ENCODE measurements at regions not wholly inside any gene's neighbourhood (a gene's known extent, or its start where the extent isn't known, plus 50 kb on each side); places are given as distances from the start of the nearest gene placed in this dataset.
A peak's percentile ranks its signal among the peaks of the same experiment; 100 is the strongest.

- H3K27ac ChIP-seq (ENCODE audit: extremely low read depth, low read depth, low read length): no peak overlapping the region
- no peaks in the 10 kb centered on the region for H4K20me1 ChIP-seq (replicated peaks; ENCODE audit: control insufficient read depth, insufficient read depth, low read length)
- no peaks in the 10 kb centered on the region for H3K36me3 ChIP-seq (ENCODE audit: control insufficient read depth, insufficient read depth, low read length)
- ATAC-seq (no peak), DNase-seq (ENCODE audit: extremely low read depth in 1 of 4, low spot score in 3 of 4) (no peak), FAIRE-seq (no peak)
- no peak overlapping the region for H2AFZ ChIP-seq (ENCODE audit: low read depth, low read length)
- BruUV-seq (replicated peaks): no TSS peak
- no peak overlapping the region for H3K4me2 ChIP-seq (ENCODE audit: insufficient read depth, low read length)
- in situ Hi-C loops (cut with MboI): loop anchor here (5.0 kb wide), 1 partner anchor 329 kb away; no protein-coding TSS in a partner anchor
- WGBS (ENCODE audit: insufficient coverage, low coverage, missing lambda C conversion rate): 3% methylated on average over 4 of the region's 4 CpGs
- H3K27me3 ChIP-seq (ENCODE audit: control insufficient read depth in 2 of 2, insufficient read depth in 2 of 2, low read length in 2 of 2): peaks cover 8 to 16% of the 10 kb centered on the region in 2 experiments; a peak in 4 of 5 replicates
- no peak overlapping the region for H3K9ac ChIP-seq (ENCODE audit: insufficient read depth in 1 of 2, low read depth in 2 of 2, low read length in 2 of 2)
- TF ChIP-seq EGR1 (conservative IDR thresholded peaks at IDR 0.05): no peak
- no peak for TF ChIP-seq MCM5 (IDR thresholded peaks at IDR 0.05; ENCODE audit: low read depth)
- H3K79me2 ChIP-seq (ENCODE audit: control insufficient read depth, insufficient read depth, low read length): no peaks in the 10 kb centered on the region
- intact Hi-C loops (cut with micrococcal nuclease): loop anchor here (5.0 kb wide), 1 partner anchor 329 kb away; no protein-coding TSS in a partner anchor
- ChIA-PET CTCF (ENCODE audit: low intra/inter-chr PET ratio) (no interaction called here), POLR2A (interaction anchor here (1.0 kb wide), 1 partner anchor 9 kb away, joined by 3 read pairs; no protein-coding TSS in a partner anchor)
- no peak overlapping the region for H3K4me3 ChIP-seq
- H3K9me1 ChIP-seq (ENCODE audit: control insufficient read depth, insufficient read depth, low read length): no peaks in the 10 kb centered on the region
- no peaks in the 10 kb centered on the region for H3K9me3 ChIP-seq (replicated peaks; ENCODE audit: control insufficient read depth, insufficient read depth, low read depth, low read length)
- H3K4me1 ChIP-seq (replicated peaks in 1 of 2; ENCODE audit: control insufficient read depth in 2 of 2, insufficient read depth in 2 of 2, low read length in 2 of 2): no peaks in the 10 kb centered on the region
Observed at GRCh38 chr12:131313635-131314034, 359.9 kb downstream of the ADGRD1 start.

- Histone ChIP-seq H3K9me1 (ENCODE audit: control insufficient read depth, insufficient read depth, low read length) (no peaks in the 10 kb centered on the region), H3K9ac (ENCODE audit: insufficient read depth in 1 of 2, low read depth in 2 of 2, low read length in 2 of 2) (no peak overlapping the region), H4K20me1 (replicated peaks; ENCODE audit: control insufficient read depth, insufficient read depth, low read length) (no peaks in the 10 kb centered on the region), H3K9me3 (replicated peaks; ENCODE audit: control insufficient read depth, insufficient read depth, low read depth, low read length) (no peaks in the 10 kb centered on the region), H3K4me2 (ENCODE audit: insufficient read depth, low read length) (no peak overlapping the region), H3K79me2 (ENCODE audit: control insufficient read depth, insufficient read depth, low read length) (no peaks in the 10 kb centered on the region), H2AFZ (ENCODE audit: low read depth, low read length) (no peak overlapping the region), H3K27ac (ENCODE audit: extremely low read depth, low read depth, low read length) (no peak overlapping the region), H3K4me3 (no peak overlapping the region), H3K4me1 (replicated peaks in 1 of 2; ENCODE audit: control insufficient read depth in 2 of 2, insufficient read depth in 2 of 2, low read length in 2 of 2) (no peaks in the 10 kb centered on the region), H3K36me3 (ENCODE audit: control insufficient read depth, insufficient read depth, low read length) (no peaks in the 10 kb centered on the region), H3K27me3 (ENCODE audit: control insufficient read depth in 2 of 2, insufficient read depth in 2 of 2, low read length in 2 of 2) (peaks cover 8 to 15% of the 10 kb centered on the region in 2 experiments; a peak in 4 of 5 replicates)
- in situ Hi-C loops (cut with MboI): loop anchor here (5.0 kb wide), 1 partner anchor 328 kb away; no protein-coding TSS in a partner anchor
- FAIRE-seq (no peak), ATAC-seq (no peak), DNase-seq (ENCODE audit: extremely low read depth in 1 of 4, low spot score in 3 of 4) (no peak)
- no TSS peak for BruUV-seq (replicated peaks)
- ChIA-PET CTCF (ENCODE audit: low intra/inter-chr PET ratio) (no interaction called here), POLR2A (no interaction called here)
- TF ChIP-seq ZNF639 (CRISPR knock-in tag; conservative IDR thresholded peaks at IDR 0.05 in 1 of 2, IDR thresholded peaks at IDR 0.05 in 1 of 2) (no peak), CREBBP (IDR thresholded peaks at IDR 0.05; ENCODE audit: low read depth, low read length) (peak; percentile 16)
- intact Hi-C loops (cut with micrococcal nuclease): loop anchor here (5.0 kb wide), 1 partner anchor 328 kb away; no protein-coding TSS in a partner anchor
Observed at GRCh38 chr12:131314524-131315090, 360.9 kb downstream of the ADGRD1 start.
